ENCODE measurements at regions not wholly inside any gene's neighbourhood (a gene's known extent, or its start where the extent isn't known, plus 50 kb on each side); places are given as distances from the start of the nearest gene placed in this dataset.
"Not testable (repeated sequence)": the region's sequence is repeated elsewhere in the genome, so short reads cannot be mapped to it uniquely, and the experiment has no call there.

- DNase-seq, result no peak
Observed at GRCh38 chr21:35510294-35510693, 461.2 kb upstream of the RUNX1 start.

GRCh38 chr21:35509001-35509704 lies 460.1 kb upstream of the RUNX1 start:
- DNase-seq, result no peak

GRCh38 chr21:35508139-35508888 lies 459.2 kb upstream of the RUNX1 start:
- DNase-seq, result no peak

- DNase-seq, result no peak
Observed at GRCh38 chr21:35507181-35507759, 458.2 kb upstream of the RUNX1 start.

- no peak for DNase-seq
Observed at GRCh38 chr21:35506771-35507170, 457.7 kb upstream of the RUNX1 start.

- no peak for DNase-seq
Observed at GRCh38 chr21:35506352-35506751, 457.2 kb upstream of the RUNX1 start.

GRCh38 chr21:35504951-35505466 lies 455.9 kb upstream of the RUNX1 start:
- DNase-seq, result no peak

- DNase-seq, result no peak
Observed at GRCh38 chr21:35504277-35504676, 455.2 kb upstream of the RUNX1 start.

GRCh38 chr21:35503671-35504070 lies 454.6 kb upstream of the RUNX1 start:
- no peak for DNase-seq

- DNase-seq, result no peak
Observed at GRCh38 chr21:35502821-35503220, 453.7 kb upstream of the RUNX1 start.

- DNase-seq, result not testable (repeated sequence)
Observed at GRCh38 chr21:35497522-35497921, 448.4 kb upstream of the RUNX1 start.

- DNase-seq, result no peak
Observed at GRCh38 chr21:35491920-35492678, 443.0 kb upstream of the RUNX1 start.

GRCh38 chr21:35491114-35491513 lies 442.0 kb upstream of the RUNX1 start:
- no peak for DNase-seq

- no peak for DNase-seq
Observed at GRCh38 chr21:35489389-35489980, 440.4 kb upstream of the RUNX1 start.

- DNase-seq, result no peak
Observed at GRCh38 chr21:35488946-35489345, 439.8 kb upstream of the RUNX1 start.

- no peak for DNase-seq
Observed at GRCh38 chr21:35485364-35485763, 436.3 kb upstream of the RUNX1 start.

- DNase-seq, result no peak
Observed at GRCh38 chr21:35484851-35485250, 435.7 kb upstream of the RUNX1 start.

GRCh38 chr21:35484032-35484431 lies 434.9 kb upstream of the RUNX1 start:
- DNase-seq, result no peak

- no peak for DNase-seq
Observed at GRCh38 chr21:35482933-35483662, 434.0 kb upstream of the RUNX1 start.

GRCh38 chr21:35482096-35482495 lies 433.0 kb upstream of the RUNX1 start:
- no peak for DNase-seq

GRCh38 chr21:35481005-35481404 lies 431.9 kb upstream of the RUNX1 start:
- no peak for DNase-seq

- no peak for DNase-seq
Observed at GRCh38 chr21:35479529-35479928, 430.4 kb upstream of the RUNX1 start.

All from stimulated activated CD4-positive, alpha-beta T cell treated with anti-CD3 and anti-CD28 coated beads, Interleukin-12 subunit alpha, Interleukin-12 subunit beta, amount 100 ng/mL, for 4 hours (primary cell).